ENCODE measurements at regions not wholly inside any gene's neighbourhood (a gene's known extent, or its start where the extent isn't known, plus 50 kb on each side); places are given as distances from the start of the nearest gene placed in this dataset.

DNA sequence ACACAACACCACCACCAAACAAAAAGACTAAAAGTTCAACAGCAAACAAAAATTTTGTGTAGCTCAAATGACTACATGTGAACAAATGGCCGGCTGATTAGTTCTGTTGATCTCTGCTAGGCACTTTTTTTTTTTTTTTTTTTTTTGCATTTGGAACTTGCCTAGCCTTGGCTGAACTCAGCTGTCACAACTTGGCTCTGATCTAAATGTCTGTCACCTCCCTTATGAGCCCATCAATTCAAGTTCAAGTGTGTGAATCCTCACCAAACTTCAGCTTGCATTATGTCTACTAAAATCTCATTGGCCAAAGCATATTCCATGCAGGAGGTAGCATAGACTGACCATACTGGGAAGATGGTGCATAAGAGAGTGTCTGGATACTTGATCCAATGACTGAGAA, 606.5 kb upstream of the ADGRL4 start:
- no peak overlapping the region for H3K4me3 ChIP-seq (ENCODE audit: low read length)
- H3K27me3 ChIP-seq (ENCODE audit: insufficient read depth, low read depth, low read length) = no peaks in the 10 kb centered on the region
- no peak overlapping the region for H3K4me2 ChIP-seq (ENCODE audit: low read length)
- no peaks in the 10 kb centered on the region for H3F3A ChIP-seq (ENCODE audit: insufficient read depth, low read length, poor library complexity, severe bottlenecking)
- no peaks in the 10 kb centered on the region for H3K36me3 ChIP-seq (ENCODE audit: insufficient read depth, low read length)
- H3K9me3 ChIP-seq (ENCODE audit: low read length) = no peaks in the 10 kb centered on the region
- H3K79me2 ChIP-seq (replicated peaks; ENCODE audit: insufficient read depth, low read length) = no peaks in the 10 kb centered on the region
- no peak overlapping the region for H3K9ac ChIP-seq (ENCODE audit: low read length)
- no peak overlapping the region for H3K27ac ChIP-seq (ENCODE audit: low read length)
- H2AFZ ChIP-seq (ENCODE audit: low read depth, low read length) = no peak overlapping the region
- no peak for TF ChIP-seq SMC3 (conservative IDR thresholded peaks at IDR 0.05; ENCODE audit: poor library complexity)
- TF ChIP-seq RAD21 (conservative IDR thresholded peaks at IDR 0.05) = no peak
- TF ChIP-seq EP300 (conservative IDR thresholded peaks at IDR 0.05; ENCODE audit: poor library complexity, severe bottlenecking) = no peak
- TF ChIP-seq, protein P1, sequence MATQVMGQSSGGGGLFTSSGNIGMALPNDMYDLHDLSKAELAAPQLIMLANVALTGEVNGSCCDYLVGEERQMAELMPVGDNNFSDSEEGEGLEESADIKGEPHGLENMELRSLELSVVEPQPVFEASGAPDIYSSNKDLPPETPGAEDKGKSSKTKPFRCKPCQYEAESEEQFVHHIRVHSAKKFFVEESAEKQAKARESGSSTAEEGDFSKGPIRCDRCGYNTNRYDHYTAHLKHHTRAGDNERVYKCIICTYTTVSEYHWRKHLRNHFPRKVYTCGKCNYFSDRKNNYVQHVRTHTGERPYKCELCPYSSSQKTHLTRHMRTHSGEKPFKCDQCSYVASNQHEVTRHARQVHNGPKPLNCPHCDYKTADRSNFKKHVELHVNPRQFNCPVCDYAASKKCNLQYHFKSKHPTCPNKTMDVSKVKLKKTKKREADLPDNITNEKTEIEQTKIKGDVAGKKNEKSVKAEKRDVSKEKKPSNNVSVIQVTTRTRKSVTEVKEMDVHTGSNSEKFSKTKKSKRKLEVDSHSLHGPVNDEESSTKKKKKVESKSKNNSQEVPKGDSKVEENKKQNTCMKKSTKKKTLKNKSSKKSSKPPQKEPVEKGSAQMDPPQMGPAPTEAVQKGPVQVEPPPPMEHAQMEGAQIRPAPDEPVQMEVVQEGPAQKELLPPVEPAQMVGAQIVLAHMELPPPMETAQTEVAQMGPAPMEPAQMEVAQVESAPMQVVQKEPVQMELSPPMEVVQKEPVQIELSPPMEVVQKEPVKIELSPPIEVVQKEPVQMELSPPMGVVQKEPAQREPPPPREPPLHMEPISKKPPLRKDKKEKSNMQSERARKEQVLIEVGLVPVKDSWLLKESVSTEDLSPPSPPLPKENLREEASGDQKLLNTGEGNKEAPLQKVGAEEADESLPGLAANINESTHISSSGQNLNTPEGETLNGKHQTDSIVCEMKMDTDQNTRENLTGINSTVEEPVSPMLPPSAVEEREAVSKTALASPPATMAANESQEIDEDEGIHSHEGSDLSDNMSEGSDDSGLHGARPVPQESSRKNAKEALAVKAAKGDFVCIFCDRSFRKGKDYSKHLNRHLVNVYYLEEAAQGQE (IDR thresholded peaks at IDR 0.05; ENCODE audit: borderline replicate concordance) = no peak
- no peak for TF ChIP-seq TAF1 (IDR thresholded peaks at IDR 0.05; ENCODE audit: low read depth)
- TF ChIP-seq POLR2AphosphoS5 (IDR thresholded peaks at IDR 0.05) = no peak
- TF ChIP-seq, protein P2, sequence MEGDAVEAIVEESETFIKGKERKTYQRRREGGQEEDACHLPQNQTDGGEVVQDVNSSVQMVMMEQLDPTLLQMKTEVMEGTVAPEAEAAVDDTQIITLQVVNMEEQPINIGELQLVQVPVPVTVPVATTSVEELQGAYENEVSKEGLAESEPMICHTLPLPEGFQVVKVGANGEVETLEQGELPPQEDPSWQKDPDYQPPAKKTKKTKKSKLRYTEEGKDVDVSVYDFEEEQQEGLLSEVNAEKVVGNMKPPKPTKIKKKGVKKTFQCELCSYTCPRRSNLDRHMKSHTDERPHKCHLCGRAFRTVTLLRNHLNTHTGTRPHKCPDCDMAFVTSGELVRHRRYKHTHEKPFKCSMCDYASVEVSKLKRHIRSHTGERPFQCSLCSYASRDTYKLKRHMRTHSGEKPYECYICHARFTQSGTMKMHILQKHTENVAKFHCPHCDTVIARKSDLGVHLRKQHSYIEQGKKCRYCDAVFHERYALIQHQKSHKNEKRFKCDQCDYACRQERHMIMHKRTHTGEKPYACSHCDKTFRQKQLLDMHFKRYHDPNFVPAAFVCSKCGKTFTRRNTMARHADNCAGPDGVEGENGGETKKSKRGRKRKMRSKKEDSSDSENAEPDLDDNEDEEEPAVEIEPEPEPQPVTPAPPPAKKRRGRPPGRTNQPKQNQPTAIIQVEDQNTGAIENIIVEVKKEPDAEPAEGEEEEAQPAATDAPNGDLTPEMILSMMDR (IDR thresholded peaks at IDR 0.05; ENCODE audit: poor library complexity, severe bottlenecking) = no peak
- TF ChIP-seq EZH2 (IDR thresholded peaks at IDR 0.05; ENCODE audit: borderline replicate concordance, insufficient read depth, low read length, poor library complexity, severe bottlenecking) = no peak
- no peak for TF ChIP-seq MXI1 (conservative IDR thresholded peaks at IDR 0.05; ENCODE audit: poor library complexity, severe bottlenecking)
- H4K20me1 ChIP-seq (ENCODE audit: insufficient read depth) = no peaks in the 10 kb centered on the region
- no peaks in the 10 kb centered on the region for H3K9me2 ChIP-seq (ENCODE audit: insufficient read depth, low read length)

DNA sequence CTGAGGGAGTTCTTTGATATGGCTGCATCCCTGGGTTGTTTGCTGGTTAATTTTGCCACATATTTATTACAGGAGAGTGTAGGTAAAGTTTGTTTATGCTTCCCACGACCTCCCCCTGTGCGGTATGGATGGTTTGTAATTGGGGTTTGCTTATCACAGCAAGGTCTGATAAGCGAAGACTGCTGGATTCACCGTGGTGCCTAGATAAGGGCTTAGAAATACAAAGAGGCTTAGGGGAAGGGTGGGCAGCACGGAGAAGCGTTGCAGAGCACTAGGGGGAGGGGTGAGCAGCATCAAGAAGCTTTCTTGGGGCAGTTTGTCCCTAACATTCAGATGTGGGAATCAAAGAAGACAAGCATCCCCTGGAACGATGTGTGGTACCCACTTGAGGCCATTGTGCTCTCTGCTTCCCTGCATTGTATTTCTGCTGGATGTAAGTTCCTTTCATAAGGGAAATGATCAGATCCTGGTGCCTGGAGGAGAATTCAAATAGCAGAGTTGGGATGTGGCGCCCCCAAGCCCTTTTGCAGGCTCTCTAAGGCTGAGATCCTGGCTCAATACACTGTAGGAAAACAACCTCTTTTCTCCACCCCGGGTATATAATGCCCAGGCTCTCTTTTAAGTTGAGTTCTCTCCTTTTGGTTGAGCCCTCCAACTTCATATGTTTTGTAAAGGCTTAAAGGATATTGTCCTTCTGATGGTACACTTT, 598.1 kb upstream of the ADGRL4 start:
- no peak overlapping the region for H3K4me3 ChIP-seq (ENCODE audit: low read length)
- no peaks in the 10 kb centered on the region for H3F3A ChIP-seq (ENCODE audit: insufficient read depth, low read length, poor library complexity, severe bottlenecking)
- H3K79me2 ChIP-seq (replicated peaks; ENCODE audit: insufficient read depth, low read length) = no peaks in the 10 kb centered on the region
- no peaks in the 10 kb centered on the region for H3K27me3 ChIP-seq (ENCODE audit: insufficient read depth, low read depth, low read length)
- H3K9ac ChIP-seq (ENCODE audit: low read length) = no peak overlapping the region
- H2AFZ ChIP-seq (ENCODE audit: low read depth, low read length) = no peak overlapping the region
- H4K20me1 ChIP-seq (ENCODE audit: insufficient read depth) = no peaks in the 10 kb centered on the region
- no peak for TF ChIP-seq MXI1 (conservative IDR thresholded peaks at IDR 0.05; ENCODE audit: poor library complexity, severe bottlenecking)
- TF ChIP-seq RAD21 (conservative IDR thresholded peaks at IDR 0.05) = no peak
- TF ChIP-seq, protein P2 (IDR thresholded peaks at IDR 0.05; ENCODE audit: poor library complexity, severe bottlenecking) = no peak
- TF ChIP-seq SMC3 (conservative IDR thresholded peaks at IDR 0.05; ENCODE audit: poor library complexity) = no peak
- TF ChIP-seq, protein P1 (IDR thresholded peaks at IDR 0.05; ENCODE audit: borderline replicate concordance) = no peak
- TF ChIP-seq EP300 (conservative IDR thresholded peaks at IDR 0.05; ENCODE audit: poor library complexity, severe bottlenecking) = no peak
- TF ChIP-seq EZH2 (IDR thresholded peaks at IDR 0.05; ENCODE audit: borderline replicate concordance, insufficient read depth, low read length, poor library complexity, severe bottlenecking) = no peak
- TF ChIP-seq POLR2AphosphoS5 (IDR thresholded peaks at IDR 0.05) = no peak
- no peak for TF ChIP-seq TAF1 (IDR thresholded peaks at IDR 0.05; ENCODE audit: low read depth)
- H3K4me2 ChIP-seq (ENCODE audit: low read length) = no peak overlapping the region
- H3K27ac ChIP-seq (ENCODE audit: low read length) = no peak overlapping the region
- no peaks in the 10 kb centered on the region for H3K36me3 ChIP-seq (ENCODE audit: insufficient read depth, low read length)
- no peaks in the 10 kb centered on the region for H3K9me2 ChIP-seq (ENCODE audit: insufficient read depth, low read length)
- H3K9me3 ChIP-seq (ENCODE audit: low read length) = peaks cover 6% of the 10 kb centered on the region

Data from neural cell (in vitro differentiated cells).